AG04450 (cell line): ENCODE measurements at regions not wholly inside any gene's neighbourhood (a gene's known extent, or its start where the extent isn't known, plus 50 kb on each side); places are given as distances from the start of the nearest gene placed in this dataset.

Experiments used
- CTCF ChIA-PET: fragments of 300-600, 350-600 bp; formaldehyde crosslinking; extraction: SDS; loops from one replicate; lab custom pipeline; 2022; ENCODE audit warnings: antibody characterized with exemption, inconsistent platforms; lab: Charles Lee
- POLR2A ChIA-PET: fragments of 350-600 bp; formaldehyde crosslinking; extraction: SDS; loops from one replicate; lab custom pipeline; 2021; ENCODE audit warnings: antibody characterized with exemption, inconsistent platforms; lab: Yijun Ruan, JAX
- DNase-seq: peaks from one replicate; pipeline ENCODE4 v3.0.0-alpha.2; 2011; ENCODE audit warnings: low read depth, low spot score
- H3K27ac ChIP-seq: one replicate; pipeline ENCODE4 v1.5.1; 2012; ENCODE audit warnings: low read depth, low read length, control low read depth
- H3K27me3 ChIP-seq: one replicate; pipeline ENCODE4 v1.6.0; 2012; ENCODE audit warnings: low read length; ENCODE audit not compliant: control insufficient read depth, insufficient read depth
- H3K4me3 ChIP-seq: 2 replicates; pipeline ENCODE4 v1.5.1; 2011; ENCODE audit warnings: mild to moderate bottlenecking, low read depth, low read length, control low read depth
- H3K9me3 ChIP-seq: 2 replicates; pipeline ENCODE4 v1.5.1; 2012; ENCODE audit warnings: low read length; ENCODE audit not compliant: control insufficient read depth, insufficient read depth
- TF ChIP-seq, protein P1 (sequence below): IDR thresholded peaks from 2 replicates; pipeline ENCODE4 v1.5.1; 2011; ENCODE audit warnings: low read depth, low read length, control low read depth, inconsistent platforms

DNA sequence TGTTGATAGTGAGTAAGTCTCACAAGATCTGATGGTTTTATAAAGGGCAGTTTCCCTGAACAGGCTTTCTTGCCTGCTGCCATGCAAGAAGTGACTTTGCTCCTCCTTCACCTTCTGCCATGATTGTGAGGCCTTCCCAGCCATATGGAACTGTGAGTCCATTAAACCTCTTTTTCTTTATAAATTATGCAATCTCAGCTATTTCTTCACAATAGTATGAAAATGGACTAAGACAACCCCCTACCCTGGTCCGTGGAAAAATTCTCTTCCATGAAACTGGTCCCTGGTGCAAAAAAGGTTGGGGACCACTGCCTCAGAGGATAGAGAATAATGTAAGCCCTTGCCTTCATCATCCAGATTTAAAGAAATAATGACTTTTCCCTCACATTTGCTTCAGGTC is 861.3 kb downstream of the QKI start:
- Histone ChIP-seq H3K27me3 (no peaks in the 10 kb centered on the region), H3K9me3 (peaks cover 42% of the 10 kb centered on the region), H3K4me3 (no peak overlapping the region), H3K27ac (no peak overlapping the region)
- DNase-seq = no peak
- TF ChIP-seq, protein P1, sequence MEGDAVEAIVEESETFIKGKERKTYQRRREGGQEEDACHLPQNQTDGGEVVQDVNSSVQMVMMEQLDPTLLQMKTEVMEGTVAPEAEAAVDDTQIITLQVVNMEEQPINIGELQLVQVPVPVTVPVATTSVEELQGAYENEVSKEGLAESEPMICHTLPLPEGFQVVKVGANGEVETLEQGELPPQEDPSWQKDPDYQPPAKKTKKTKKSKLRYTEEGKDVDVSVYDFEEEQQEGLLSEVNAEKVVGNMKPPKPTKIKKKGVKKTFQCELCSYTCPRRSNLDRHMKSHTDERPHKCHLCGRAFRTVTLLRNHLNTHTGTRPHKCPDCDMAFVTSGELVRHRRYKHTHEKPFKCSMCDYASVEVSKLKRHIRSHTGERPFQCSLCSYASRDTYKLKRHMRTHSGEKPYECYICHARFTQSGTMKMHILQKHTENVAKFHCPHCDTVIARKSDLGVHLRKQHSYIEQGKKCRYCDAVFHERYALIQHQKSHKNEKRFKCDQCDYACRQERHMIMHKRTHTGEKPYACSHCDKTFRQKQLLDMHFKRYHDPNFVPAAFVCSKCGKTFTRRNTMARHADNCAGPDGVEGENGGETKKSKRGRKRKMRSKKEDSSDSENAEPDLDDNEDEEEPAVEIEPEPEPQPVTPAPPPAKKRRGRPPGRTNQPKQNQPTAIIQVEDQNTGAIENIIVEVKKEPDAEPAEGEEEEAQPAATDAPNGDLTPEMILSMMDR = no peak
- ChIA-PET POLR2A (no interaction called here), CTCF (no interaction called here)

DNA sequence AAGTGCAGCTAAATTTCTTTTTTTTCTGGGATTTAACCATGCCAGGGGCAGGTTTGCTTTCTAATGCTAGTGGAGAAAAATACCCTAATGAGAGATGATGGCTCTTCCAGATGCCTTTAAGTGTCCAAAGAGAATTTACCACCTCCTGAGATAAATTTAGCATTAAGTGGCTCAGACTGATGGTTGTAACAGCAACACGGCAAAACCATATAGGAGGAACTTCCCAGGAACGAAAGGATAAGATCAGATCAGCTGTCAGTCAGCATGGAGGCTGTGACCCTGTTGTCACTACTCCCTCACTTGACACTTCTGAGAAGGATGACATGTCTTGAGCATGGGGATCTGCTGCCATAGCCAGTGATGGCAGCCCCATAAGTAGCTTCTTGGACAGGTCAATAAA is 860.0 kb downstream of the QKI start:
- Histone ChIP-seq H3K27me3 (no peaks in the 10 kb centered on the region), H3K9me3 (peaks cover 41% of the 10 kb centered on the region), H3K27ac (no peak overlapping the region), H3K4me3 (no peak overlapping the region)
- TF ChIP-seq, protein P1 = no peak
- CTCF ChIA-PET = no interaction called here
- POLR2A ChIA-PET = no interaction called here
- no peak for DNase-seq

GRCh38 chr6:164273491-164273890 is 859.0 kb downstream of the QKI start:
- TF ChIP-seq, protein P1 = no peak
- POLR2A ChIA-PET = no interaction called here
- Histone ChIP-seq H3K9me3 (peaks cover 40% of the 10 kb centered on the region), H3K27ac (no peak overlapping the region), H3K4me3 (no peak overlapping the region), H3K27me3 (no peaks in the 10 kb centered on the region)
- DNase-seq = no peak
- CTCF ChIA-PET = no interaction called here

GRCh38 chr6:164266851-164267250 is 852.3 kb downstream of the QKI start:
- CTCF ChIA-PET = no interaction called here
- no peak overlapping the region for H3K27ac ChIP-seq
- H3K9me3 ChIP-seq = peaks cover 20% of the 10 kb centered on the region
- POLR2A ChIA-PET = no interaction called here
- no peak for DNase-seq
- no peak overlapping the region for H3K4me3 ChIP-seq
- no peaks in the 10 kb centered on the region for H3K27me3 ChIP-seq
- TF ChIP-seq, protein P1 = no peak

- H3K9me3 ChIP-seq = peaks cover 16% of the 10 kb centered on the region
- no peak overlapping the region for H3K4me3 ChIP-seq
- DNase-seq = no peak
- ChIA-PET POLR2A (no interaction called here), CTCF (no interaction called here)
- TF ChIP-seq, protein P1 = no peak
- H3K27ac ChIP-seq = no peak overlapping the region
- H3K27me3 ChIP-seq = no peaks in the 10 kb centered on the region
These were observed 847.8 kb downstream of the QKI start for GRCh38 chr6:164262348-164262747.
